SKM-1 (cell line): ENCODE measurements at regions not wholly inside any gene's neighbourhood (a gene's known extent, or its start where the extent isn't known, plus 50 kb on each side); places are given as distances from the start of the nearest gene placed in this dataset.
"Not testable (repeated sequence)": the region's sequence is repeated elsewhere in the genome, so short reads cannot be mapped to it uniquely, and the experiment has no call there.

ENCODE experiments used
- DNase-seq: peaks from one replicate; lab custom pipeline; 2025; ENCODE audit not compliant: unreplicated experiment; lab: John Stamatoyannopoulos, UW

- no peak for DNase-seq
Measured at GRCh38 chr6:126664271-126664670, 324.4 kb downstream of the CENPW start.

GRCh38 chr6:126665551-126665950 is 325.6 kb downstream of the CENPW start:
- no peak for DNase-seq

- no peak for DNase-seq
Measured at GRCh38 chr6:126667071-126667470, 327.2 kb downstream of the CENPW start.

- no peak for DNase-seq
Measured at GRCh38 chr6:126667728-126668127, 327.8 kb downstream of the CENPW start.

GRCh38 chr6:126672649-126673048 is 332.7 kb downstream of the CENPW start:
- DNase-seq = no peak

GRCh38 chr6:126673749-126674148 is 333.8 kb downstream of the CENPW start:
- DNase-seq = not testable (repeated sequence)

GRCh38 chr6:126682440-126682839 is 342.5 kb downstream of the CENPW start:
- DNase-seq = no peak

GRCh38 chr6:126685182-126685581 is 345.3 kb downstream of the CENPW start:
- DNase-seq = no peak

- DNase-seq = no peak
Measured at GRCh38 chr6:126696921-126697693, 357.2 kb downstream of the CENPW start.

- no peak for DNase-seq
Measured at GRCh38 chr6:126698732-126699240, 358.9 kb downstream of the CENPW start.

GRCh38 chr6:126701676-126702560 is 362.0 kb downstream of the CENPW start:
- DNase-seq = no peak

GRCh38 chr6:126716032-126716431 is 376.1 kb downstream of the CENPW start:
- no peak for DNase-seq

GRCh38 chr6:126716826-126717509 is 377.1 kb downstream of the CENPW start:
- no peak for DNase-seq

- no peak for DNase-seq
Measured at GRCh38 chr6:126718600-126719327, 378.8 kb downstream of the CENPW start.

- no peak for DNase-seq
Measured at GRCh38 chr6:126720304-126720703, 380.4 kb downstream of the CENPW start.

GRCh38 chr6:126721581-126722160 is 381.8 kb downstream of the CENPW start:
- no peak for DNase-seq

GRCh38 chr6:126722411-126722810 is 382.5 kb downstream of the CENPW start:
- DNase-seq = no peak

- no peak for DNase-seq
Measured at GRCh38 chr6:126723541-126724170, 383.7 kb downstream of the CENPW start.

- no peak for DNase-seq
Measured at GRCh38 chr6:126724821-126725220, 384.9 kb downstream of the CENPW start.

GRCh38 chr6:126726454-126726853 is 386.5 kb downstream of the CENPW start:
- not testable (repeated sequence) for DNase-seq
